Muscle of leg (tissue), 3 donors: ENCODE measurements at regions not wholly inside any gene's neighbourhood (a gene's known extent, or its start where the extent isn't known, plus 50 kb on each side); places are given as distances from the start of the nearest gene placed in this dataset.

Source experiments
- DNase-seq: peaks from one replicate; pipeline ENCODE4 v3.0.0; 2013
- H3K27ac ChIP-seq: one replicate; pipeline ENCODE4 v1.5.1; 2013; ENCODE audit warnings: mild to moderate bottlenecking, low read length, control low read depth
- H3K27me3 ChIP-seq: one replicate; pipeline ENCODE4 v1.6.1; 2013; ENCODE audit warnings: low read length; ENCODE audit not compliant: control insufficient read depth, insufficient read depth
- H3K36me3 ChIP-seq: one replicate; pipeline ENCODE4 v1.6.1; 2013; ENCODE audit warnings: low read length; ENCODE audit not compliant: control insufficient read depth, insufficient read depth
- H3K4me1 ChIP-seq: one replicate; pipeline ENCODE4 v1.6.1; 2013; ENCODE audit warnings: low read length; ENCODE audit not compliant: control insufficient read depth, insufficient read depth
- H3K4me3 ChIP-seq: one replicate; pipeline ENCODE4 v1.5.1; 2013; ENCODE audit warnings: low read length, control low read depth
- H3K9me3 ChIP-seq: replicated peaks from 2 replicates; pipeline ENCODE4 v1.6.1; 2013; ENCODE audit warnings: low read depth, low read length; ENCODE audit not compliant: control insufficient read depth
- WGBS: methylation state at CpG from one replicate; pipeline ENCODE4 v1.1.5; 2013; ENCODE audit warnings: missing lambda C conversion rate; ENCODE audit not compliant: insufficient coverage; 5-methylcytosine and 5-hydroxymethylcytosine counted together

DNA sequence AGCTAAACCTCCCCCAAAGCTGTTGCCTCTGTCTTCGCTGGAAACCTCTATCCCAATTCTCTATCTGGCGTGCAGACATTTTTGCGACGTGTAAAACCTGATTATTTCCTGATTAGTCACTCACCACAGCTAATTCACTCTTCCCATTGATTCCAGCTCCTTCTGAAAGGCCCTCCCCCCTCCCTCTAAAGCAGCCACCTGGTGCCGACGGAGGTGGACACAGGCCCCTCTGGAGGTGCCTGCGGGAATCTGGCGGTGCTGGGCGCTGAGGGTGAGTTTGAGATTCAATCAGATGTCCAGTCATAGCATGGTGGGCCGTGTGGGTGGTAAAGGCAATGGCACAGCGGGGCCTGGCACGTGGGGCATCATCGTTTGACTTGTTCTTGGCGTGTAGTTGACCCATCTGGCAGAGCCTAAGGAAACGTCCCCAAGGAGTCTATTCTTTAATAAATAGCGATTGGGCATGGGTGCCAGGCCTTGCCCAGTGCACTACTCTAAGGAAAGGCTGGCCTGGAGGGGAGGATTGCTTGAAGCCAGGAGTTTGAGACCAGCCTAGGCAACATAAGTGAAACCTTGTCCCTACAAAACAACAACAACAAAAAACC lies 271.1 kb upstream of the MVB12B start:
- Histone ChIP-seq H3K27me3 (peaks cover 53% of the 10 kb centered on the region), H3K4me1 (peaks cover 2% of the 10 kb centered on the region), H3K36me3 (no peaks in the 10 kb centered on the region), H3K9me3 (no peaks in the 10 kb centered on the region), H3K27ac (no peak overlapping the region), H3K4me3 (no peak overlapping the region)
- DNase-seq, result no peak
- 50% methylated on average over 14 of the region's 16 CpGs for WGBS

- H3K9me3 ChIP-seq, result no peaks in the 10 kb centered on the region
- H3K4me3 ChIP-seq, result no peak overlapping the region
- no peak overlapping the region for H3K27ac ChIP-seq
- H3K4me1 ChIP-seq, result peaks cover 2% of the 10 kb centered on the region
- 71% methylated on average over 5 of the region's 10 CpGs for WGBS
- DNase-seq, result no peak
- peaks cover 53% of the 10 kb centered on the region for H3K27me3 ChIP-seq
- no peaks in the 10 kb centered on the region for H3K36me3 ChIP-seq
These were observed 270.2 kb upstream of the MVB12B start for GRCh38 chr9:126056312-126057021.

DNA sequence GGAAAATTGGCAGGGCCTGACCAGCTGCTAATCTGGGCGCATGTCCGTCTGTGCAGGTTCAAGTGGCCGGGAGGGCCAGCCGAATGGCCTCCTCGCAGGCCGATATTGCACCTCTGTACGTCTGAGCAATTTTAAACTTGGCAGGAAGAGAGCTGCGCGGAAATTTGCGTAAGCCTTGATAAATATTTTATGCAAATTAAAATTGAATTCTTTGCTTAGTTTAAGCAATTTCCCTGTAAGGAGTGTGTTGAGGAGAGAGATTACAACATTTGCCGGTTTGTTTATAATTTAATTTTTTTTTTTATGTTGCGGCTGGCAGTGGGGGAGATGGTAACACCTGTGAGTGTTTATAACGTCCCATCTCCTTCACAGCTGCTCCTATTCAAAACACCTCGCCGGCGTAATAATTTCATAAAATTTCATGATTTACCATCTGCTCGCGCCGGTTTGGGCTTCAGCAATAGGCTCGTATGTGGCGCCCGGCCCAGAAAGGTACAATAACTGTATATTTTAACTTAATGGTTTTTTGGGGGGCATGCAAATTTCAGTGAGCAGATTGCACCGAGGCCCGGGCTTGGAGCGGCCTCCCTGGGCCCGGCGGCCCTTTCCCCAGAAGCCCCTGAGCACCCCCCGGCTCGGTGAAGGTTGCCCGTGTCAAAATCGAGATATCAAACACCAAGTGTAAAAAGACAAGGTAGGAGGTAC lies 269.4 kb upstream of the MVB12B start:
- H3K36me3 ChIP-seq, result no peaks in the 10 kb centered on the region
- H3K27ac ChIP-seq, result no peak overlapping the region
- 44% methylated on average over 10 of the region's 31 CpGs for WGBS
- no peaks in the 10 kb centered on the region for H3K9me3 ChIP-seq
- no peak for DNase-seq
- no peak overlapping the region for H3K4me3 ChIP-seq
- H3K4me1 ChIP-seq, result peaks cover 2% of the 10 kb centered on the region
- H3K27me3 ChIP-seq, result peaks cover 49% of the 10 kb centered on the region

- peaks cover 2% of the 10 kb centered on the region for H3K4me1 ChIP-seq
- peaks cover 4% of the 10 kb centered on the region for H3K9me3 ChIP-seq
- no peak overlapping the region for H3K4me3 ChIP-seq
- H3K36me3 ChIP-seq, result no peaks in the 10 kb centered on the region
- H3K27ac ChIP-seq, result no peak overlapping the region
- peak; percentile 41 for DNase-seq
- 25% methylated on average over 2 of the region's 9 CpGs for WGBS
- H3K27me3 ChIP-seq, result peaks cover 49% of the 10 kb centered on the region
These were observed 268.6 kb upstream of the MVB12B start for GRCh38 chr9:126058011-126058531.

DNA sequence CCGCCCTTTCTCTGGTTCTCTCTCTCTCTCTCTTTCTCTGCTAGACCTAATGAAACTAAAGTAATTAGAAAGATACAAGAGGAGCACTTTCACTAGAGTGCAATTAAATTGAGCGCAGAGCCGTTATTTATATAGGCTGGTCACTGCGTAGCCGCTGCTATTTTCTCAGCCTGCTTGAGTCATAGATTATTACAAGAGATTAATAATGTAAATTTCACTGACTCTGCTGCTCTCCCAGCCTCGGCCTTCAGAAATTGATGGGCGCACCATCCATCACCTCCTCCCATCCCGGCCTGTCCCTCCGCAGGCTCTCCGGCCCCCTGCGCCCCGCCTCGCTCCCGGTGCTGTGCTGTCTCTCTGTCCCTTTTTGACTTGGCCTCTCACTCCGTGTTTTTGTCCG lies 268.0 kb upstream of the MVB12B start:
- peaks cover 46% of the 10 kb centered on the region for H3K27me3 ChIP-seq
- WGBS, result 64% methylated on average over 10 of the region's 16 CpGs
- H3K36me3 ChIP-seq, result no peaks in the 10 kb centered on the region

GRCh38 chr9:126061575-126061974 lies 265.1 kb upstream of the MVB12B start:
- H3K9me3 ChIP-seq, result peaks cover 5% of the 10 kb centered on the region
- WGBS, result no CpG with 5 or more reads among the region's 5 CpGs
- peaks cover 2% of the 10 kb centered on the region for H3K4me1 ChIP-seq
- no peak overlapping the region for H3K4me3 ChIP-seq
- DNase-seq, result no peak
- no peaks in the 10 kb centered on the region for H3K36me3 ChIP-seq
- no peak overlapping the region for H3K27ac ChIP-seq
- peaks cover 23% of the 10 kb centered on the region for H3K27me3 ChIP-seq

More for the DNA sequence above, 268.0 kb upstream of the MVB12B start:
- H3K4me1 ChIP-seq, result peaks cover 2% of the 10 kb centered on the region
- peaks cover 5% of the 10 kb centered on the region for H3K9me3 ChIP-seq
- no peak overlapping the region for H3K27ac ChIP-seq
- no peak for DNase-seq
- no peak overlapping the region for H3K4me3 ChIP-seq

DNA sequence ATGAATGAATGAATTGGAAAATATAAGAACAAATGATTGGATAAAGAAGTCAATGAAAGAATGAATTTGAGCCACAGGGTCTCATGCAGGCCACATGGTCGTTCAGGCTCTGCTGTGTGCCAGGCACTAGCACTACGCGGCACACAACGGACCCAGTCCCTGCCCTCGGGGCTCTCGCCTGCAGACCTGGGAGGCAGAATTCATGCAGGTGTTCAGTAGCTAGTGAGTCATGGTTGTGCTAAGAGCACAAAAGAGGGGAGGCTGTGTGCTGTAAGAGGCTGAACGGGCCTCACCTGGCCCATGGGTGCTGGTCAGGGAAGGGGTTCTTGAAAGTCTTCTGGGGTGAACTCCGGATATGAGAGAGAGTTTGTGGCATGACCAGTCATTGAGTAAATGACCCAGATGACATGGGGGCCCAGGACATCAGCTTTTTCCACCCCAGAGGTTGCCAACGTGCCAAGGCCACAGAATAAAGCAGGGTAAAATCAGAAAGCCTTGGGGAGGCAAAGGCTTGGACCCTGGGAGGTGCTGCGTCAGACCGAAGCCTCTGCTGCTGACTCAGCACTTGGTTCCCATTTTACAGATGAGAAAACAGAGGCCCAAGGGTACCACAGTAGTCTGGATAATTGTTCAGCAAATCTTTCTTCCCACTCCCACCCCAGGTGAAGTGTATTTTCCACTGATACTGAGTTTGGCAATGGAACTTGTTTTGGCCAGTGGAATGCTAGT lies 264.3 kb upstream of the MVB12B start:
- WGBS, result 79% methylated on average over 9 of the region's 11 CpGs
- Histone ChIP-seq H3K27me3 (peaks cover 25% of the 10 kb centered on the region), H3K27ac (no peak overlapping the region)

DNA sequence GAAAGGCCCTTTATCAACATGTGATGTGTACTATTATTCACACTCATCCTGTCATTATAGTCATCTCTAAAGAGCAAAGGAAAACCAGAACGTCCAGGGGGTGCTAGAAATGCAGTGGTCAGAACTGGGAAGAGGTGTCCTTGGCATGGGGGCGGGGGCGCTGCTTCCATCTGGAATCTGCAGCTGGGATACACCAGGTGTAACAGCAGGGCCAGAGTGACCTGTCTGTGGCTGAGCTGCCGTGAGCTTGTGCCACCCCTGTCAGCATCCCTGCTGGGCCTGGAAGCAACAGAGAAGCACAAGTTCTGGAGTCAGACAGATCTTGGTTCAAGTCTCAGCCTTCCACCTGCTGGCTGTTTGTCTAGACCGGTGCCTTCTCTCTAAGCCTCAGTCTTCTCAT lies 263.3 kb upstream of the MVB12B start:
- 79% methylated on average over 5 of the region's 5 CpGs for WGBS
- peaks cover 27% of the 10 kb centered on the region for H3K27me3 ChIP-seq

More for the DNA sequence above, 264.3 kb upstream of the MVB12B start:
- Histone ChIP-seq H3K36me3 (no peaks in the 10 kb centered on the region), H3K4me1 (peaks cover 1% of the 10 kb centered on the region), H3K4me3 (no peak overlapping the region), H3K9me3 (peaks cover 5% of the 10 kb centered on the region)
- DNase-seq, result no peak

GRCh38 chr9:126066131-126066530 lies 260.5 kb upstream of the MVB12B start:
- Histone ChIP-seq H3K36me3 (no peaks in the 10 kb centered on the region), H3K9me3 (peaks cover 5% of the 10 kb centered on the region), H3K27ac (no peak overlapping the region), H3K4me3 (no peak overlapping the region), H3K27me3 (peaks cover 14% of the 10 kb centered on the region), H3K4me1 (no peaks in the 10 kb centered on the region)
- no peak for DNase-seq
- 63% methylated on average over 6 of the region's 6 CpGs for WGBS

More for the DNA sequence above, 263.3 kb upstream of the MVB12B start:
- Histone ChIP-seq H3K4me1 (no peaks in the 10 kb centered on the region), H3K4me3 (no peak overlapping the region), H3K27ac (no peak overlapping the region), H3K9me3 (peaks cover 5% of the 10 kb centered on the region), H3K36me3 (no peaks in the 10 kb centered on the region)
- DNase-seq, result no peak
